SIG-M5 (cell line): ENCODE measurements at regions not wholly inside any gene's neighbourhood (a gene's known extent, or its start where the extent isn't known, plus 50 kb on each side); places are given as distances from the start of the nearest gene placed in this dataset.

Source experiments
- DNase-seq: peaks from one replicate; lab custom pipeline; 2025; lab: John Stamatoyannopoulos, UW

- no peak for DNase-seq
These were observed 165.5 kb upstream of the OPRM1 start for GRCh38 chr6:153873541-153873940.

GRCh38 chr6:153872946-153873345 is 166.1 kb upstream of the OPRM1 start:
- DNase-seq = no peak

GRCh38 chr6:153862927-153863326 is 176.1 kb upstream of the OPRM1 start:
- no peak for DNase-seq

GRCh38 chr6:153862139-153862538 is 176.9 kb upstream of the OPRM1 start:
- no peak for DNase-seq

- DNase-seq = no peak
These were observed 180.5 kb upstream of the OPRM1 start for GRCh38 chr6:153858529-153858928.

- no peak for DNase-seq
These were observed 182.1 kb upstream of the OPRM1 start for GRCh38 chr6:153856929-153857376.

GRCh38 chr6:153852481-153852880 is 186.6 kb upstream of the OPRM1 start:
- DNase-seq = no peak

- DNase-seq = no peak
These were observed 187.0 kb upstream of the OPRM1 start for GRCh38 chr6:153852034-153852433.

GRCh38 chr6:153849072-153849779 is 189.8 kb upstream of the OPRM1 start:
- no peak for DNase-seq

GRCh38 chr6:153843420-153843819 is 195.6 kb upstream of the OPRM1 start:
- DNase-seq = no peak

GRCh38 chr6:153842491-153842890 is 196.5 kb upstream of the OPRM1 start:
- no peak for DNase-seq

- no peak for DNase-seq
These were observed 198.8 kb upstream of the OPRM1 start for GRCh38 chr6:153840039-153840850.

- no peak for DNase-seq
These were observed 206.5 kb upstream of the OPRM1 start for GRCh38 chr6:153832543-153832942.

- no peak for DNase-seq
These were observed 207.5 kb upstream of the OPRM1 start for GRCh38 chr6:153831350-153832078.

- DNase-seq = no peak
These were observed 221.9 kb upstream of the OPRM1 start for GRCh38 chr6:153817173-153817572.

- DNase-seq = no peak
These were observed 222.7 kb upstream of the OPRM1 start for GRCh38 chr6:153816366-153816765.

- DNase-seq = no peak
These were observed 224.9 kb upstream of the OPRM1 start for GRCh38 chr6:153814136-153814535.

GRCh38 chr6:153804755-153805330 is 234.2 kb upstream of the OPRM1 start:
- no peak for DNase-seq

- no peak for DNase-seq
These were observed 237.1 kb upstream of the OPRM1 start for GRCh38 chr6:153801917-153802316.

GRCh38 chr6:153800580-153801188 is 238.4 kb upstream of the OPRM1 start:
- no peak for DNase-seq

GRCh38 chr6:153790876-153791473 is 248.1 kb upstream of the OPRM1 start:
- DNase-seq = no peak
